ENCODE measurements at regions not wholly inside any gene's neighbourhood (a gene's known extent, or its start where the extent isn't known, plus 50 kb on each side); places are given as distances from the start of the nearest gene placed in this dataset.
"Not testable (repeated sequence)": the region's sequence is repeated elsewhere in the genome, so short reads cannot be mapped to it uniquely, and the experiment has no call there.

DNA sequence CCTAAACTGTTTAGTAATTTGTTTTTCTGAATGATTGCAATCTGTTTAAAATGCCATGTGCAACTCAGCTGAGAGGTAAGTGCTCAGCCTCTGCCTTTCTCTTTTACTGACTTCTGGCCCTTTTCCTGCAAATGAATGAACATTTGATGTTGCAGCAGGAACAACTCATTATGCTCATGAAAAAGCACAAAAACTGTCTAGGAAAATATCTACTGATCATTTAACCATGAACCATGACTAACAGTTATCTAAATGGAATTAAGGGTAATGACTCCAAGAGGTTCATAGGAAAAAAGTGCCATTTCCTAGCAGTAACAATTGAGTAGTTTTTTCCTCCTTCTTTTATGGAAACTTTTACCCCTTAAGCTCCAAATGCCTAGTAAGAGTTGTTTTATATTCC is 70.6 kb upstream of the ANKH start:
- no peak for DNase-seq (ENCODE audit: low spot score)

DNA sequence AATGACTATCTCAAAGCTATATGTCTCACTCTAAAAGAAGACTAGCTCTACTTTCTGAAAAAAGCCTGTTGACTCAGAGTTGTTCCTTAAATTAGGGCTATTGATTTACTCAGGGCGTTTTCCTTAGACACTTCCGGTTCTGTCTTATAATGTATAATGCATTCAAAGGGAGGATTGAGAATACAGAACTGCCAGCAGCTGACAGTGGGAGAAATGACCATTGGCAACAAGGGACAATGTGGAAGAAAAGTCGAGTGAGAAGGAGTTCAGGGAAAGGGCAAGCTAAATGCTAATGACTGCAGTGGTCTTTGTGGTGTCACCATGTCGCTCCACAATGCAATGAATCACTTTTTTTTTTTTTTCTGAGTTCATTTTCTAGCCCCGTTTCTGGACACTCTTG is 65.7 kb upstream of the ANKH start:
- no peak for DNase-seq (ENCODE audit: low spot score)

- DNase-seq (ENCODE audit: low spot score) = no peak
Observed at GRCh38 chr5:14936588-14936987, 65.0 kb upstream of the ANKH start.

- DNase-seq (ENCODE audit: low spot score) = no peak
Observed at GRCh38 chr5:14935341-14935740, 63.8 kb upstream of the ANKH start.

DNA sequence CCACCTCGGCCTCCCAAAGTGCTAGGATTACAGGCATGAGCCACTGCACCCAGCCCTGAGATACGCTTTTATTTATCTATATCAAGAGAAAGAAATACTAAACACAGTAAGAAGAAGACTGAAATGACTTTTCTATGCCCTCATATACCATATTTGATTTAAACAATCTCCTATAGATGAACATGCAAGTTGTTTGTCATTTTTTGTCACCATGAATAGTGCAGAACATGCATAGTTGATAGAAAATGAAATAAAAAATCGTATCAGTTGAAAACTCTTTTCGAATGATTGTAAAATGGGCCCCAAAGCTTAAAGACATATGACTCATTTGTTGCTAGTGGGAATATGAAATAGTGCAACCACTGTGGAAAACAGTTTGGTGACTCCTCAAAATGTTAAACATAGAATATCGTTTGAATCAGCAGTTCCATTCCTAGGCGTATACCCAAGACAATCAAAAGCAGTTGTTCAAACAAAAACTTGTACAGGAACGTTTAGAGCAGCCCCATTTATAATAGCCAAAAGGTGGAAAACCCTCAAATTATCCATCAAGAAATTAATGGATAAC is 61.4 kb upstream of the ANKH start:
- DNase-seq (ENCODE audit: low spot score) = no peak

- DNase-seq (ENCODE audit: low spot score) = no peak
Observed at GRCh38 chr5:14930486-14930885, 58.9 kb upstream of the ANKH start.

DNA sequence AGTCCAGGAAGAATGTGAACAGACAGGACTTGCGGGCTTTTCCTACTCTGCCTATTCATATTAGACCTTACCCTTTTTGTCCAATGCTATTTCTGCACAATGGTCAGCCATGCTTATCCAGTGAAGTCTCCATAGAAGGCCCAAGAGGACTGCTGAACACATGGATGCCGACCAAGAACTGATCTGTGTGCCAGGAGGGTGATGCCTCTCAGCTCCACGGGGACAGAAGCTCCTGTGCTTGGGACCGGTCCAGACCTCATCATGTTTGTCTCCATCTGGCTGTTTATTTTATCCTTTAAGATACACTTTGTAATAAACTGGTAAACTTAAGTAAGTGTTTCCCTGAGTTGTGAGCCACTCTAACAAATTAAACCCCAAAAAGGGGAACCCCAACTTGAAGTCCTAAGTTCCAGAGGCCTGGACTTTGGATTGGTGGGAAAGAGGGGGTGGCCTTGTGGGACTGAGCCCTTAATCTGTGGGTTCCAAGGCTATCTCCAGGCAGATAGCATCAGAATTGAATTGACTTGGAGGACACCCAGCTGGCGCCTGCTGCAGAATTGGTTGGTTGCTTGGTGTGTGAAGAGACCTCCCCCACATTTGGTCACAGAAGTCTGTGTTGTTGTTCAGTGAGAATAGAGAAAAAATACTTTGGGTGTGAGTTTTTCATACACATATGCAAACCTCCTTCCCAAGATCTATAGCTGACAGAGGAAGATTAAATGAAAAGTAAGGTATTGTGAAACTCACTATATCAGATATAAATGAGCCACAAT is 57.9 kb upstream of the ANKH start:
- no peak for DNase-seq (ENCODE audit: low spot score)

- DNase-seq (ENCODE audit: low spot score) = no peak
Observed at GRCh38 chr5:14928661-14929060, 57.1 kb upstream of the ANKH start.

DNA sequence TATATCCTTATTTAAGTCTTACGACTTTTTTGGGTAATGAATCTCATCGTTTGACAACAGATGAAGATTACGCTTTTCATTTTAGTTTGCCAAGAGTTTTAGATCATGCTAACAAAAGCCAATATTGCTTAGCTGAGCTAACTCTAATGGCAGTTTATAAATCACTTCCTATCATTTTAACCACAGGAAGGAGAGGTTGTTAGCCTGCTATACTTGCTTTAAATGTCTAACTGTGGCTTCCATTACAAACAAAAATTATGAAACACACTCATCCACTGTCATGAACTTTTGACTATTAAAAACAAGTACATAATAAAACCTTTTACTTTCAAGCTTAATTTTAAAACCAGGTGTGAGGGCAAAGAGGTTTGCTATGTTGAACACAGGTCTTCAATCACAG is 53.7 kb upstream of the ANKH start:
- DNase-seq (ENCODE audit: low spot score) = no peak

DNA sequence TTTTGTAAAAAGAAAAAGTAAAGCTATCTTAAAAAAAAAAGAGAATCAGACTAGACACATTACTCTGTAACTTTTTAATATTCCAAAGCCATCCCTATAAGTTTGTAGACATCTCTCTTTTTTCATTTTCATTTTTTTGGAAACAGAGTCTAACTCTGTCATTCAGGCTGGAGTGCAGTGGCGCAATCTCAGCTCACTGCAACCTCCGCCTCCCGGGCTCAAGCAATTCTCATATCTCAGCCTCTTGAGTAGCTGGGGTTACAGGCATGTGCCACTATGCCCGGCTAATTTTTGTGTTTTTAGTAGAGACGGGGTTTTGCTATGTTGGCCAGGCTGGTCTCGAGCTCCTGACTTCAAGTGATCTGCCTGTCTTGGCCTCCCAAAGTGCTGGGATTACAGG is 51.4 kb upstream of the ANKH start:
- not testable (repeated sequence) for DNase-seq (ENCODE audit: low spot score)

DNA sequence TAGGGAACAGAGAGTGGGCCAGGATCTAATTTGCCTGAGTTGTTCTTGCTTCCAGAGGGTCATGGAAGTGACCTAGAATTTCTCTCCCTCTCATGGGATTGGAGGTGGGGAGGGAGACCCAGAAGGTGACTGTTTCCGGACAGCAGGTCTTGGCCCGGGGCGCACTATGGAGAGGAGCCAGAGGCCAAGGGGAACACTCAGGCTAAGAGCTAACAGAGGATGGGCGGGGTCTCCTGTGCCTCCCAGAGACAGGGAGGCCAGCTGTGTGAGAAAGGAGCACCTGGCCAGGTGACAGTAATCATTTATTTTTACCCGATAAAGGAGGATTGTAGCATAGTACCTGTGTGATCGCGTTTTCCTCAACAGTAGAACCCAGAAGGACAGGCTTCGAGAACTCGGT is 50.9 kb upstream of the ANKH start:
- DNase-seq (ENCODE audit: low spot score) = no peak

All from AG08396 (cell line).